Trophoblast cell (in vitro differentiated cells and primary cell): ENCODE measurements at regions not wholly inside any gene's neighbourhood (a gene's known extent, or its start where the extent isn't known, plus 50 kb on each side); places are given as distances from the start of the nearest gene placed in this dataset.

Experiments used
- DNase-seq, 2 donors: peaks; one replicate each; pipeline ENCODE4 v3.0.0-alpha.2; 2016
- H2AFZ ChIP-seq: 2 replicates; pipeline ENCODE4 v1.6.1; 2013; ENCODE audit warnings: low read length, moderate library complexity, mild to moderate bottlenecking; ENCODE audit not compliant: insufficient read depth, poor library complexity
- H2AK5ac ChIP-seq: 2 replicates; pipeline ENCODE4 v1.6.1; 2013; ENCODE audit warnings: mild to moderate bottlenecking, low read length
- H2BK120ac ChIP-seq: 2 replicates; pipeline ENCODE4 v1.6.1; 2013; ENCODE audit warnings: low read length, mild to moderate bottlenecking, moderate library complexity; ENCODE audit not compliant: insufficient read depth, poor library complexity
- H2BK12ac ChIP-seq: 2 replicates; pipeline ENCODE4 v1.6.1; 2013; ENCODE audit warnings: mild to moderate bottlenecking, low read length, moderate library complexity
- H2BK5ac ChIP-seq: 2 replicates; pipeline ENCODE4 v1.6.1; 2013; ENCODE audit warnings: low read length, low read depth, moderate library complexity, mild to moderate bottlenecking; ENCODE audit not compliant: poor library complexity
- H3K14ac ChIP-seq: 2 replicates; pipeline ENCODE4 v1.6.1; 2013; ENCODE audit warnings: mild to moderate bottlenecking, low read length
- H3K18ac ChIP-seq: 2 replicates; pipeline ENCODE4 v1.6.1; 2013; ENCODE audit warnings: mild to moderate bottlenecking, low read length
- H3K23ac ChIP-seq: 2 replicates; pipeline ENCODE4 v1.6.1; 2013; ENCODE audit warnings: low read length
- H3K27ac ChIP-seq: 2 replicates; pipeline ENCODE4 v1.5.1; 2013; ENCODE audit warnings: low read depth, mild to moderate bottlenecking, inconsistent platforms, low read length, moderate library complexity
- H3K27me3 ChIP-seq: 2 replicates; pipeline ENCODE4 v1.6.1; 2013; ENCODE audit warnings: inconsistent platforms, mild to moderate bottlenecking, low read length, moderate library complexity; ENCODE audit not compliant: insufficient read depth
- H3K36me3 ChIP-seq, 2 experiments: 1 replicate in 1 of 2; 2 replicates in 1 of 2; pipeline ENCODE4 v1.6.1; 2013; ENCODE audit warnings: low read length in 2 of 2, mild to moderate bottlenecking in 2 of 2, moderate library complexity in 1 of 2; ENCODE audit not compliant: insufficient read depth in 2 of 2, control insufficient read depth in 1 of 2
- H3K4ac ChIP-seq: 2 replicates; pipeline ENCODE4 v1.6.1; 2013; ENCODE audit warnings: low read depth, mild to moderate bottlenecking, low read length, moderate library complexity
- H3K4me1 ChIP-seq, 2 experiments: 1 replicate in 1 of 2; 2 replicates in 1 of 2; pipeline ENCODE4 v1.6.1; 2013; ENCODE audit warnings: low read length in 2 of 2, mild to moderate bottlenecking in 2 of 2, moderate library complexity in 1 of 2; ENCODE audit not compliant: insufficient read depth in 2 of 2, control insufficient read depth in 1 of 2
- H3K4me2 ChIP-seq: 2 replicates; pipeline ENCODE4 v1.6.1; 2013; ENCODE audit warnings: inconsistent platforms, mild to moderate bottlenecking, low read length, moderate library complexity
- H3K4me3 ChIP-seq: 2 replicates; pipeline ENCODE4 v1.5.1; 2013; ENCODE audit warnings: mild to moderate bottlenecking, low read depth, low read length, inconsistent platforms
- H3K79me1 ChIP-seq: one replicate; pipeline ENCODE4 v1.6.1; 2013; ENCODE audit warnings: low read length
- H3K79me2 ChIP-seq: 2 replicates; pipeline ENCODE4 v1.6.1; 2013; ENCODE audit warnings: low read length, mild to moderate bottlenecking; ENCODE audit not compliant: control insufficient read depth, insufficient read depth, poor library complexity
- H3K9ac ChIP-seq: 2 replicates; pipeline ENCODE4 v1.6.1; 2013; ENCODE audit warnings: mild to moderate bottlenecking, low read length
- H3K9me3 ChIP-seq: 2 replicates; pipeline ENCODE4 v1.6.1; 2013; ENCODE audit warnings: low read depth, mild to moderate bottlenecking, control low read depth, inconsistent platforms, low read length; ENCODE audit not compliant: insufficient read depth
- H4K12ac ChIP-seq: 2 replicates; pipeline ENCODE4 v1.6.1; 2013; ENCODE audit warnings: low read depth, mild to moderate bottlenecking, low read length, moderate library complexity
- H4K8ac ChIP-seq: 2 replicates; pipeline ENCODE4 v1.6.1; 2013; ENCODE audit warnings: low read depth, mild to moderate bottlenecking, low read length, moderate library complexity
- H4K91ac ChIP-seq: one replicate; pipeline ENCODE4 v1.6.1; 2013; ENCODE audit warnings: low read depth, mild to moderate bottlenecking, low read length, moderate library complexity
- WGBS: extraction: QIAGEN DNeasy Blood & Tissue Kit; methylation state at CpG from one replicate; pipeline ENCODE4 v1.1.7; 2013; ENCODE audit warnings: missing lambda C conversion rate; ENCODE audit not compliant: insufficient read length, insufficient coverage; ENCODE audit errors: extremely low coverage; 5-methylcytosine and 5-hydroxymethylcytosine counted together

- Histone ChIP-seq H3K27me3 (no peaks in the 10 kb centered on the region), H3K4me3 (no peak overlapping the region), H3K4ac (no peak overlapping the region), H3K36me3 (no peaks in the 10 kb centered on the region), H3K18ac (no peak overlapping the region), H3K27ac (no peak overlapping the region), H3K79me2 (no peaks in the 10 kb centered on the region), H3K9ac (no peak overlapping the region), H2BK120ac (no peak overlapping the region), H3K9me3 (no peaks in the 10 kb centered on the region), H2BK12ac (no peak overlapping the region), H3K4me1 (peaks cover 0 to 2% of the 10 kb centered on the region in 2 experiments), H3K4me2 (no peak overlapping the region), H4K12ac (no peak overlapping the region), H3K14ac (no peak overlapping the region), H3K79me1 (no peaks in the 10 kb centered on the region), H2AFZ (no peak overlapping the region), H4K91ac (no peak overlapping the region), H3K23ac (no peak overlapping the region), H2BK5ac (no peak overlapping the region), H4K8ac (no peak overlapping the region), H2AK5ac (no peak overlapping the region)
- DNase-seq: no peak
Observed at GRCh38 chr6:148225871-148226270, 116.8 kb upstream of the SASH1 start.

DNA sequence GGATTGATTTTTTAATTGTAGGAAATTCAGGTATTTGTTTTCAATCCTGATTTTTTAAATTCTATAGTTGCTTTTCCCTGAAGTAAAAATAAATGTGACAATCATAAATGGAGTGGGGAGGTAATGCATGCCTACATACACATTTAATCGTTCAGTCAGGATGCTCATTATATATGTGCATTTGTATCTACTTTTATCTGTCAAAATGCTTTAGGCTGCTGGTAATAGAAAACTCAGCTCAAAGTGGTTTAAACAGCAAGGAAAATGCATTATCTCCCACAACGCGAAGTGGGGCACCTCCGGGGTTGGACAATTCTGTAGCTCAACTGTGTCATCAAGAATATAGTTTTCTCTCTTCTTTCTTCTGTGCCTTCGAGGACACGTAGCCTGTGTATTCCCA lies 116.4 kb upstream of the SASH1 start:
- H3K4me1 ChIP-seq: peaks cover 0 to 2% of the 10 kb centered on the region in 2 experiments
- H2BK12ac ChIP-seq: no peak overlapping the region
- no peaks in the 10 kb centered on the region for H3K36me3 ChIP-seq
- no peak overlapping the region for H2BK5ac ChIP-seq
- H4K8ac ChIP-seq: no peak overlapping the region
- no peaks in the 10 kb centered on the region for H3K79me2 ChIP-seq
- no peak overlapping the region for H2BK120ac ChIP-seq
- no peaks in the 10 kb centered on the region for H3K79me1 ChIP-seq
- H3K27me3 ChIP-seq: no peaks in the 10 kb centered on the region
- no peak overlapping the region for H3K23ac ChIP-seq
- H4K12ac ChIP-seq: no peak overlapping the region
- no peak overlapping the region for H2AFZ ChIP-seq
- H3K4me3 ChIP-seq: no peak overlapping the region
- H3K27ac ChIP-seq: no peak overlapping the region
- no peak for DNase-seq
- H2AK5ac ChIP-seq: no peak overlapping the region
- WGBS: no CpG with 5 or more reads among the region's 6 CpGs
- no peak overlapping the region for H3K14ac ChIP-seq
- no peak overlapping the region for H3K4me2 ChIP-seq
- no peak overlapping the region for H4K91ac ChIP-seq
- no peaks in the 10 kb centered on the region for H3K9me3 ChIP-seq
- H3K4ac ChIP-seq: no peak overlapping the region
- H3K9ac ChIP-seq: no peak overlapping the region
- no peak overlapping the region for H3K18ac ChIP-seq

DNA sequence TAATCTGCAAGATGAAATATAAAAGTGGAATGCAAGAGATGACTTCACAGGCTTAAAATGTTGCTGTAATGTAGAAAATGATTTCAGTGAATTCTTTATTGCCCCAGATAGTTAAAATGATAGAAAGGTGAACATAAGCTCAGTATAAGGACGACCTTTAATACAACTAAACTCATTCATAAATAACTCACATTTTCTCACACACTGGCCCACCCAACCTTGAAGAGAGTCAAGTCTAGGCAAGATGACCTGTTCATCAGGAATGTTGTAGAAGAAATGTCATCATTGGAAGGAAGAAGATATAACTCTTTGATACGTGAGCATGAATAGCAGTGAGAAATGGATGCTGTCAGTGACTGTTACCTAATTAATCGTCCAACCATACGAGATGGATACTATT lies 111.1 kb upstream of the SASH1 start:
- H3K79me2 ChIP-seq: no peaks in the 10 kb centered on the region
- H4K12ac ChIP-seq: no peak overlapping the region
- no peak overlapping the region for H2AK5ac ChIP-seq
- no peak overlapping the region for H2BK5ac ChIP-seq
- no peak overlapping the region for H3K23ac ChIP-seq
- no peak overlapping the region for H3K18ac ChIP-seq
- no peak overlapping the region for H3K4ac ChIP-seq
- peak in 1 of 2 donors; percentile 67 for DNase-seq
- no peak overlapping the region for H4K8ac ChIP-seq
- no peaks in the 10 kb centered on the region for H3K36me3 ChIP-seq
- H2BK12ac ChIP-seq: no peak overlapping the region
- H3K14ac ChIP-seq: no peak overlapping the region
- no CpG with 5 or more reads among the region's 4 CpGs for WGBS
- H3K9ac ChIP-seq: no peak overlapping the region
- no peak overlapping the region for H2AFZ ChIP-seq
- H3K27ac ChIP-seq: no peak overlapping the region
- H3K4me2 ChIP-seq: no peak overlapping the region
- no peak overlapping the region for H2BK120ac ChIP-seq
- no peaks in the 10 kb centered on the region for H3K27me3 ChIP-seq
- H3K79me1 ChIP-seq: no peaks in the 10 kb centered on the region
- no peak overlapping the region for H3K4me3 ChIP-seq
- H3K4me1 ChIP-seq: no peaks in the 10 kb centered on the region
- H4K91ac ChIP-seq: no peak overlapping the region
- no peaks in the 10 kb centered on the region for H3K9me3 ChIP-seq

- Histone ChIP-seq H3K4me3 (no peak overlapping the region), H3K18ac (no peak overlapping the region), H3K9me3 (no peaks in the 10 kb centered on the region), H3K14ac (no peak overlapping the region), H2BK12ac (no peak overlapping the region), H2BK5ac (no peak overlapping the region), H2AFZ (no peak overlapping the region), H3K4me2 (no peak overlapping the region), H4K12ac (no peak overlapping the region), H3K23ac (no peak overlapping the region), H2AK5ac (no peak overlapping the region), H3K9ac (no peak overlapping the region), H3K36me3 (no peaks in the 10 kb centered on the region), H3K79me2 (no peaks in the 10 kb centered on the region), H3K4ac (no peak overlapping the region), H3K27ac (no peak overlapping the region), H3K27me3 (no peaks in the 10 kb centered on the region), H4K8ac (no peak overlapping the region), H2BK120ac (no peak overlapping the region), H3K4me1 (peaks cover 5 to 11% of the 10 kb centered on the region in 2 experiments), H4K91ac (no peak overlapping the region), H3K79me1 (peaks cover 3% of the 10 kb centered on the region)
- WGBS: no CpG with 5 or more reads among the region's 3 CpGs
- peak in 1 of 2 donors; percentile 37 for DNase-seq
Observed at GRCh38 chr6:148235446-148235845, 107.2 kb upstream of the SASH1 start.
